Prostate gland (tissue), 2 donors: ENCODE measurements at regions not wholly inside any gene's neighbourhood (a gene's known extent, or its start where the extent isn't known, plus 50 kb on each side); places are given as distances from the start of the nearest gene placed in this dataset.

Experiments
- DNase-seq: peaks from one replicate; pipeline ENCODE4 v3.0.0-alpha.2; 2019; ENCODE audit warnings: low spot score
- H3K27ac ChIP-seq, 2 donors: fragments of 200-600 bp; sonication (generic); 2 replicates each; pipeline ENCODE4 v1.5.1; 2017 to 2019
- H3K27me3 ChIP-seq: fragments of 200-600 bp; sonication (generic); replicated peaks from 2 replicates; pipeline ENCODE4 v1.5.1; 2019; ENCODE audit not compliant: insufficient read depth
- H3K36me3 ChIP-seq, 2 donors: fragments of 200-600 bp; sonication (generic); 1 replicate in 1 of 2; 2 replicates in 1 of 2; pipeline versions ENCODE4 v1.5.1 to v1.8.1; 2017 to 2019
- H3K4me1 ChIP-seq: fragments of 200-600 bp; sonication (generic); replicated peaks from 2 replicates; pipeline ENCODE4 v1.5.1; 2019
- H3K4me3 ChIP-seq, 2 donors: fragments of 200-600 bp; sonication (generic); 2 replicates each; pipeline ENCODE4 v1.5.1; 2017 to 2019
- H3K9me3 ChIP-seq: fragments of 200-600 bp; sonication (generic); 2 replicates; pipeline ENCODE4 v1.5.1; 2017
- CTCF ChIP-seq, 4 experiments: fragments of 200-600 bp in 2 of 4; fragments of 450-650 bp in 2 of 4; sonication (generic) in 2 of 4; IDR thresholded peaks; 1 replicate in 3 of 4; 2 replicates in 1 of 4; pipeline ENCODE4 v1.5.1; 2016 to 2019; ENCODE audit warnings: antibody characterized with exemption in 4 of 4, mild to moderate bottlenecking in 2 of 4, moderate library complexity in 2 of 4
- POLR2A ChIP-seq: fragments of 450-650 bp; IDR thresholded peaks from one replicate; pipeline ENCODE4 v1.6.1; 2016; ENCODE audit warnings: antibody characterized with exemption, mild to moderate bottlenecking
- POLR2AphosphoS5 ChIP-seq: sonication (generic); formaldehyde crosslinking; IDR thresholded peaks from one replicate; pipeline ENCODE4 v1.6.1; 2017; ENCODE audit warnings: antibody characterized with exemption
- WGBS: methylation state at CpG from one replicate; pipeline ENCODE4 v1.1.5; 2018; 5-methylcytosine and 5-hydroxymethylcytosine counted together
- intact Hi-C: fragments of 100-400 bp; cut with DNase I; formaldehyde crosslinking; loops from one replicate; pipeline ENCODE4 v1.14.2; 2022

GRCh38 chr4:175910700-175911099 lies 98.6 kb upstream of the GPM6A start:
- TF ChIP-seq CTCF (IDR thresholded peaks at IDR 0.05) (no peak), POLR2A (no peak)
- no peaks in the 10 kb centered on the region for H3K9me3 ChIP-seq
- intact Hi-C loops, result no loop called here
- H3K4me1 ChIP-seq, result no peaks in the 10 kb centered on the region
- no peaks in the 10 kb centered on the region for H3K27me3 ChIP-seq
- WGBS, result 69% methylated on average over 4 of the region's 4 CpGs
- H3K27ac ChIP-seq, result no peak overlapping the region
- H3K36me3 ChIP-seq, result no peaks in the 10 kb centered on the region
- no peak overlapping the region for H3K4me3 ChIP-seq
- no peak for DNase-seq

GRCh38 chr4:175916626-175917351 lies 104.7 kb upstream of the GPM6A start:
- H3K36me3 ChIP-seq, result no peaks in the 10 kb centered on the region
- 67% methylated on average over 6 of the region's 6 CpGs for WGBS
- no peak overlapping the region for H3K27ac ChIP-seq
- H3K4me1 ChIP-seq, result no peaks in the 10 kb centered on the region
- no peaks in the 10 kb centered on the region for H3K27me3 ChIP-seq
- H3K9me3 ChIP-seq, result no peaks in the 10 kb centered on the region
- H3K4me3 ChIP-seq, result no peak overlapping the region
- no peak for DNase-seq
- TF ChIP-seq POLR2A (no peak), POLR2AphosphoS5 (no peak), CTCF (IDR thresholded peaks at IDR 0.05) (no peak)
- intact Hi-C loops, result no loop called here

- TF ChIP-seq POLR2AphosphoS5, result no peak
- no peak for TF ChIP-seq CTCF (IDR thresholded peaks at IDR 0.05)
- no peak for TF ChIP-seq POLR2A
- Histone ChIP-seq H3K27me3 (no peaks in the 10 kb centered on the region), H3K4me3 (no peak overlapping the region), H3K4me1 (no peaks in the 10 kb centered on the region), H3K9me3 (no peaks in the 10 kb centered on the region), H3K36me3 (no peaks in the 10 kb centered on the region), H3K27ac (no peak overlapping the region)
- WGBS, result 80% methylated on average over 5 of the region's 5 CpGs
- DNase-seq, result no peak
- intact Hi-C loops, result no loop called here
Observed at GRCh38 chr4:175927121-175927520, 115.1 kb upstream of the GPM6A start.

GRCh38 chr4:175929441-175929840 lies 117.4 kb upstream of the GPM6A start:
- TF ChIP-seq POLR2A (no peak), CTCF (IDR thresholded peaks at IDR 0.05) (no peak), POLR2AphosphoS5 (no peak)
- no peaks in the 10 kb centered on the region for H3K9me3 ChIP-seq
- no peaks in the 10 kb centered on the region for H3K36me3 ChIP-seq
- no peak overlapping the region for H3K4me3 ChIP-seq
- H3K27ac ChIP-seq, result no peak overlapping the region
- WGBS, result 55% methylated on average over 3 of the region's 3 CpGs
- DNase-seq, result no peak
- no peaks in the 10 kb centered on the region for H3K27me3 ChIP-seq
- intact Hi-C loops, result no loop called here
- no peaks in the 10 kb centered on the region for H3K4me1 ChIP-seq

GRCh38 chr4:175929932-175930331 lies 117.9 kb upstream of the GPM6A start:
- no peaks in the 10 kb centered on the region for H3K4me1 ChIP-seq
- TF ChIP-seq POLR2A (no peak), POLR2AphosphoS5 (no peak), CTCF (IDR thresholded peaks at IDR 0.05) (no peak)
- no peak overlapping the region for H3K27ac ChIP-seq
- no peaks in the 10 kb centered on the region for H3K9me3 ChIP-seq
- WGBS, result 25% methylated on average over 3 of the region's 3 CpGs
- H3K27me3 ChIP-seq, result no peaks in the 10 kb centered on the region
- intact Hi-C loops, result no loop called here
- no peak for DNase-seq
- H3K4me3 ChIP-seq, result no peak overlapping the region
- no peaks in the 10 kb centered on the region for H3K36me3 ChIP-seq
